Neural cell (in vitro differentiated cells): ENCODE measurements at regions not wholly inside any gene's neighbourhood (a gene's known extent, or its start where the extent isn't known, plus 50 kb on each side); places are given as distances from the start of the nearest gene placed in this dataset.

Experiments used
- H2AFZ ChIP-seq: fragments of 200-600, 300-800 bp; sonication (generic), shearing (Covaris generic); 2 replicates; pipeline ENCODE4 v1.6.0; 2014; ENCODE audit warnings: low read depth, mild to moderate bottlenecking, antibody characterized with exemption, low read length, moderate library complexity
- H3F3A ChIP-seq: fragments of 200-600 bp; shearing (Covaris generic); 2 replicates; pipeline ENCODE4 v1.6.1; 2016; ENCODE audit warnings: mild to moderate bottlenecking, moderate library complexity, mixed read lengths, antibody characterized with exemption, low read length; ENCODE audit not compliant: insufficient read depth, poor library complexity, severe bottlenecking
- H3K27ac ChIP-seq: fragments of 200-600, 300-800 bp; sonication (generic), shearing (Covaris generic); 2 replicates; pipeline ENCODE4 v1.5.1; 2014; ENCODE audit warnings: mild to moderate bottlenecking, low read length, moderate library complexity
- H3K27me3 ChIP-seq: fragments of 300-800, 200-600 bp; sonication (generic), shearing (Covaris generic); 2 replicates; pipeline ENCODE4 v1.6.0; 2014; ENCODE audit warnings: mild to moderate bottlenecking, low read depth, low read length, moderate library complexity; ENCODE audit not compliant: insufficient read depth
- H3K36me3 ChIP-seq: fragments of 300-800, 200-600 bp; sonication (generic), shearing (Covaris generic); 2 replicates; pipeline ENCODE4 v1.5.1; 2014; ENCODE audit warnings: mild to moderate bottlenecking, antibody characterized with exemption, low read length, moderate library complexity; ENCODE audit not compliant: insufficient read depth
- H3K4me2 ChIP-seq: fragments of 300-800, 200-600 bp; sonication (generic), shearing (Covaris generic); 2 replicates; pipeline ENCODE4 v1.6.0; 2014; ENCODE audit warnings: mild to moderate bottlenecking, low read length
- H3K4me3 ChIP-seq: fragments of 300-800, 200-600 bp; sonication (generic), shearing (Covaris generic); 2 replicates; pipeline ENCODE4 v1.5.1; 2014; ENCODE audit warnings: mild to moderate bottlenecking, low read length, moderate library complexity
- H3K79me2 ChIP-seq: fragments of 200-600 bp; shearing (Covaris generic); replicated peaks from 2 replicates; pipeline ENCODE4 v1.6.0; 2014; ENCODE audit warnings: mild to moderate bottlenecking, low read length, moderate library complexity; ENCODE audit not compliant: insufficient read depth
- H3K9ac ChIP-seq: fragments of 300-800, 200-600 bp; sonication (generic), shearing (Covaris generic); 2 replicates; pipeline ENCODE4 v1.6.1; 2016; ENCODE audit warnings: mild to moderate bottlenecking, low read length, mixed read lengths
- H3K9me2 ChIP-seq: fragments of 200-600 bp; shearing (Covaris generic); 2 replicates; pipeline ENCODE4 v1.6.1; 2016; ENCODE audit warnings: mild to moderate bottlenecking, low read length, mixed read lengths; ENCODE audit not compliant: insufficient read depth
- H3K9me3 ChIP-seq: fragments of 200-600, 300-800 bp; sonication (generic), shearing (Covaris generic); 2 replicates; pipeline ENCODE4 v1.6.1; 2016; ENCODE audit warnings: mild to moderate bottlenecking, mixed run types, low read length, moderate library complexity, mixed read lengths
- H4K20me1 ChIP-seq: fragments of 200-600 bp; shearing (Covaris generic); 2 replicates; pipeline ENCODE4 v1.6.1; 2016; ENCODE audit warnings: mild to moderate bottlenecking, mixed run types; ENCODE audit not compliant: insufficient read depth
- CTCF ChIP-seq: fragments of 450-650 bp; IDR thresholded peaks from 2 replicates; pipeline ENCODE4 v1.5.1; 2014; ENCODE audit warnings: antibody characterized with exemption, mild to moderate bottlenecking, moderate library complexity; ENCODE audit not compliant: poor library complexity, severe bottlenecking
- EP300 ChIP-seq: fragments of 450-650 bp; conservative IDR thresholded peaks from 2 replicates; pipeline ENCODE4 v1.6.1; 2014; ENCODE audit warnings: antibody characterized with exemption, mild to moderate bottlenecking, moderate library complexity; ENCODE audit not compliant: poor library complexity, severe bottlenecking
- EZH2 ChIP-seq: fragments of 200-600, 300-800 bp; shearing (Covaris generic), sonication (generic); IDR thresholded peaks from 2 replicates; pipeline ENCODE4 v1.6.1; 2014; ENCODE audit warnings: antibody characterized with exemption, low read length, borderline replicate concordance, mild to moderate bottlenecking; ENCODE audit not compliant: insufficient read depth, poor library complexity, severe bottlenecking
- MXI1 ChIP-seq: fragments of 450-650 bp; conservative IDR thresholded peaks from 2 replicates; pipeline ENCODE4 v1.6.1; 2014; ENCODE audit warnings: antibody characterized with exemption, mild to moderate bottlenecking; ENCODE audit not compliant: poor library complexity, severe bottlenecking
- POLR2AphosphoS5 ChIP-seq: IDR thresholded peaks from 2 replicates; pipeline ENCODE4 v1.6.1; 2012
- RAD21 ChIP-seq: fragments of 450-650 bp; conservative IDR thresholded peaks from 2 replicates; pipeline ENCODE4 v1.6.1; 2014; ENCODE audit warnings: antibody characterized with exemption, mild to moderate bottlenecking, moderate library complexity
- REST ChIP-seq: IDR thresholded peaks from 2 replicates; pipeline ENCODE4 v1.6.1; 2012; ENCODE audit warnings: borderline replicate concordance
- SMC3 ChIP-seq: fragments of 450-650 bp; conservative IDR thresholded peaks from 2 replicates; pipeline ENCODE4 v1.6.1; 2014; ENCODE audit warnings: antibody characterized with exemption, mild to moderate bottlenecking, moderate library complexity; ENCODE audit not compliant: poor library complexity
- TAF1 ChIP-seq: IDR thresholded peaks from 2 replicates; pipeline ENCODE4 v1.6.1; 2012; ENCODE audit warnings: low read depth

- no peaks in the 10 kb centered on the region for H3F3A ChIP-seq
- H3K9ac ChIP-seq = no peak overlapping the region
- H3K9me2 ChIP-seq = no peaks in the 10 kb centered on the region
- no peak overlapping the region for H3K4me2 ChIP-seq
- no peaks in the 10 kb centered on the region for H3K36me3 ChIP-seq
- H3K79me2 ChIP-seq = no peaks in the 10 kb centered on the region
- H4K20me1 ChIP-seq = no peaks in the 10 kb centered on the region
- H3K4me3 ChIP-seq = no peak overlapping the region
- no peak for TF ChIP-seq TAF1
- TF ChIP-seq RAD21 = no peak
- no peak for TF ChIP-seq EZH2
- no peak for TF ChIP-seq POLR2AphosphoS5
- no peak for TF ChIP-seq SMC3
- no peak for TF ChIP-seq EP300
- H2AFZ ChIP-seq = no peak overlapping the region
- H3K27ac ChIP-seq = no peak overlapping the region
- no peaks in the 10 kb centered on the region for H3K27me3 ChIP-seq
- H3K9me3 ChIP-seq = no peaks in the 10 kb centered on the region
Observed at GRCh38 chr10:31751738-31752080, 176.9 kb downstream of the ARHGAP12 start.

- Histone ChIP-seq H3K9me3 (no peaks in the 10 kb centered on the region), H4K20me1 (no peaks in the 10 kb centered on the region), H3K9me2 (no peaks in the 10 kb centered on the region), H3K4me2 (no peak overlapping the region), H3K27ac (no peak overlapping the region), H3K27me3 (no peaks in the 10 kb centered on the region), H3K36me3 (no peaks in the 10 kb centered on the region), H3K4me3 (no peak overlapping the region), H2AFZ (no peak overlapping the region), H3K79me2 (no peaks in the 10 kb centered on the region), H3F3A (no peaks in the 10 kb centered on the region), H3K9ac (no peak overlapping the region)
- TF ChIP-seq EZH2 (no peak), TAF1 (no peak)
Observed at GRCh38 chr10:31751051-31751737, 177.4 kb downstream of the ARHGAP12 start.

- no peaks in the 10 kb centered on the region for H3K79me2 ChIP-seq
- H3K4me2 ChIP-seq = no peak overlapping the region
- no peaks in the 10 kb centered on the region for H3K9me3 ChIP-seq
- no peaks in the 10 kb centered on the region for H3K27me3 ChIP-seq
- no peak overlapping the region for H3K27ac ChIP-seq
- H2AFZ ChIP-seq = no peak overlapping the region
- H3F3A ChIP-seq = no peaks in the 10 kb centered on the region
- no peaks in the 10 kb centered on the region for H3K9me2 ChIP-seq
- TF ChIP-seq REST (no peak), RAD21 (no peak), MXI1 (no peak), SMC3 (no peak), POLR2AphosphoS5 (no peak), CTCF (no peak)
- H3K9ac ChIP-seq = no peak overlapping the region
- H3K36me3 ChIP-seq = no peaks in the 10 kb centered on the region
- no peak overlapping the region for H3K4me3 ChIP-seq
- H4K20me1 ChIP-seq = no peaks in the 10 kb centered on the region
Observed at GRCh38 chr10:31749981-31750840, 178.4 kb downstream of the ARHGAP12 start.
